T-helper 1 cell (primary cell): ENCODE measurements at regions not wholly inside any gene's neighbourhood (a gene's known extent, or its start where the extent isn't known, plus 50 kb on each side); places are given as distances from the start of the nearest gene placed in this dataset.
"Not testable (repeated sequence)": the region's sequence is repeated elsewhere in the genome, so short reads cannot be mapped to it uniquely, and the experiment has no call there.

Experiments
- DNase-seq, 5 donors: peaks; one replicate each; pipeline ENCODE4 v3.0.0-alpha.2; 2012 to 2020

- DNase-seq, result no peak
Measured at GRCh38 chr1:55309786-55310504, 94.8 kb upstream of the USP24 start.

DNA sequence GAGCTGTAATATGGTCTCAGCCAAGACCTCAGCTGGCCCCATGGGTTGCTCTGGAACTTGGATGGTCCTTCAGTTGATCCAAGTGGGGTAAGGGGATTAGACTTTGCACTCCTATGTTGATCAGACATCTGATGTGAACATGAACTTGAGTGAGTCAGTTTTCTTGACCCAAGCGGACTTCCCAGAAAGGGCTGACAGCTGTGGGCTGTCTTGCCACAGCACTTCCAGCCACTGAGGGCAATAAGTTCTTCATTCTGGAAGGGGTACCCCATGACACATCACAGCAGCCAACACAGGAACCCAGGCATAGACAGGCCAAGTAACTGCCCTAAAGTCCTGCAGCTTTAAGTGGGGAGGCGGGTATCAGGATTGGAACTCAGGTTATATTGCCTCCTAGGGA is 93.9 kb upstream of the USP24 start:
- no peak for DNase-seq

GRCh38 chr1:55305735-55306134 is 90.6 kb upstream of the USP24 start:
- DNase-seq, result no peak

DNA sequence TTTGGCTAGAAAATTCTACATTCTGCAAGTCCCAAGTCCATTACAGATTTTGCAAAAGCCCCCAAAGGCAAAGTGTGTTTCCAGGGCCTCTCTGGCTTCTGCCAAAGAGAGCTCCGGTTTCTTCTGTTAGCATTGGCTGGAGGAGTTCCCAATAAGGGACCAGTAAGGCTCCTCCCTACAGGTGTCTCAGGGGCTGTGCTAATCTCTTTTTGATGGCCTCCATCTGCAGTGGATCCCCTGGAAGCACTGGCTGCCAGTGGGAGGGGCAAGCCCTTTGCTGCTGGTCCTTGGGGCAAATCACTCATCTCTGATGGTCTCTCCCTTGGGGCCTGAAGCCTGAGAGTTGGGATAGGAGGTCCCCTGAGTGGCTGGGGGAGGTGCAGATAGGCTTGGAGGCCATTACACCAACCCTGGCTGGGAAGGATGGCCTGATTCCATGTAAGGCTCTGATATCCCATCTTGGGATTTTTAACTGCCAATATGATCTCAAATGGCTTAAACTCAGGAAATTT is 89.1 kb upstream of the USP24 start:
- DNase-seq, result no peak

- no peak for DNase-seq
Measured at GRCh38 chr1:55302972-55303371, 87.8 kb upstream of the USP24 start.

DNA sequence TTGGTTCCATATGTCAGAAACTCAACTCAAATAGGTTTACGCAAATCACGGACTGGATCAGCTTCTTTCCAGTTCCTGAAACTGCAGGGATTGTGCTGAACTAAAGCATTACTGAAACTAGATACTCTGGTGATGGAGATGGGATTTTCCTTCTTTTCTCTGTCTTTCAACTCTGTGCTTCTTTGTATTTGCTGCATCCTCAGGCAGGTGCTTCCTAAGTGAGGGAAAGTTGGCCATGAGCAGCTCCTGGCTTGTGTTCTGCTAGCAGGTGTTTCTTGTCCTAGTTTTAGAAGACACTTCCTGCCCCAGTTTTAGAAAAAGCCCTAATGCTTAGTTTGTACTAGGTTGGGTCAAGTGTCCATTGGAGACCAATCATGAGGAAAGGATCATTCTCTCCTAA is 86.7 kb upstream of the USP24 start:
- DNase-seq, result no peak

DNA sequence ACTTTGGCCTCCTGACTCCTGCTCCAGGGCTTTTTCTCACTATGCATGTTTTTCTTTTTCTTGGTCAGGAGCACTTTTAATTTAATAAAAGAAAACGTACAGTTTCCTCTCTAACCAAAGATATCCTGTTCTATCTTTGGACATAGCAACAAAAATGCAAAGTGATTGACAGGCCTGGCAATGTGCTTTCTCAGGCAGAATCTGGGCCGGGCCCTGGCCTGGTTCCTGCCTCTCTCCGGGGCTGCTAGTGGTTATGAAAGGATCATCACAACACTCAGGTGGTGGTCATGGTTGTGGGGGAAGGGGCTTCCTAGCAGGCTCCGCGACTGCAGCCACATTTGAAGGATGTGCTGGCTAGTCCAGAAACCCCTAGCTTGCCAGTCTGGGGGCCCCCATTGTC is 85.8 kb upstream of the USP24 start:
- DNase-seq, result no peak

DNA sequence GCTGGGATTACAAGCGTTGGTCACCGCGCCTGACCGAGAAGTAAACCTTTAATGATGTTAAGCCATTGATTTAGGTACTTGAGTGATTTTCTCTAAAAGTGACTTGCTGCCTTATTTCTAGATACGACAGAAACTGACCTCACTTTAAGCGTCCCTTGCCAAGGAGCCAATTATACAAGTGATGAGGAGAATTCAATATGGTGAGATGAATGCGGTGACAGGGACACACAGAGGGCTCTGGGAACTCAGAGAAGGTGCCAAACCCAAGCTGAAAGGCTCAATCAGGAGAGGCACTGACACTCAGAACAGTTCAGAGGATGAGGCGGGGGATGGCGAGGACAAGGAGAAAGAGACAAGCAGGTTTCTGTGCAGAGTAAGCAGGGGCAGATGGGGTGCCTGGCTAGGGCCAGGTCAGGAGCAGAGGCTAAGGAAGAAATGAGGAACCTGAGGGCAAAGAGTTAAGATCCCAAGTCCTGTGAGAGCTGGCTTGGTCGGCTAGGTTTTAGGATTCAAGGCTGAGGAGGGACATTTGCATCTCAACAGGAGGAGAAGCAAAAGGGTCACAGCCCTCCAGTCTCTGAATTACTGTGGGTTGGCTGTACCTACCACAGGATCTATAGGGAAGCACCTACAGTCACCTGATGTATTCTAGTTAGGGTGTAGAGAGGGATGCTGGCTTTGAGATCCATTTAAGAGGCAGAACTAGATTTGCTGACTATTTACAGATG is 83.2 kb upstream of the USP24 start:
- DNase-seq, result no peak

DNA sequence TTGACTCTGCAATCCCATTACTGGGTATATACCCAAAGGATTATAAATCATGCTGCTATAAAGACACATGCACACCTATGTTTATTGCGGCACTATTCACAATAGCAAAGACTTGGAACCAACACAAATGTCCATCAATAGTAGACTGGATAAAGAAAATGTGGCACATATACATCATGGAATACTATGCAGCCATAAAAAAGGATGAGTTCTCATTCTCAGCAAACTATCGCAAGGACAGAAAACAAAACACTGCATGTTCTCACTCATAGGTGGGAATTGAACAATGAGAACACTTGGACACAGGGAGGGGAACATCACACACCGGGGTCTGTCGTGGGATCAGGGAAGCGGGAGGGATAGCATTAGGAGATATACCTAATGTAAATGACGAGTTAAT is 81.1 kb upstream of the USP24 start:
- not testable (repeated sequence) for DNase-seq

- DNase-seq, result no peak
Measured at GRCh38 chr1:55289614-55290013, 74.5 kb upstream of the USP24 start.

GRCh38 chr1:55289042-55289441 is 73.9 kb upstream of the USP24 start:
- no peak for DNase-seq

DNA sequence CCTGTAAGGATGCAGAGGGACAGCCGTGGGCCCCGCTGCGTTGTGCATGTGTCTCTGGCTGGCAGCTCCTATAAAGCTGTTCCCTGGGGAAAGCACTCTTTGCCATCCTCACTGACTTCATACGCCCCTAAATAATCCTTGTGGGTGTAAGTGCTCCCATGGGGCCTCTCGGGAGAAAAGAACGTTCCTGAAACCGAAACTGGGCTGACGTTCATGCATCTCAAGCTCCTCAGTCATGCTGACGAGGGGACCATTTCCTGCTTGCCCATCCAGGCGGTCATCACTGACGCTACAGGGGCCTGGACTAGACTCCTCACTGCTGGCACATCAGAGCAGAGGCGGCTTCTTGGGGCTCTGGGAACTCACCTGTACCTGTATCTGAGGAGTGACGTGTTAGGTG is 73.1 kb upstream of the USP24 start:
- no peak for DNase-seq

GRCh38 chr1:55287723-55288122 is 72.6 kb upstream of the USP24 start:
- DNase-seq, result no peak

DNA sequence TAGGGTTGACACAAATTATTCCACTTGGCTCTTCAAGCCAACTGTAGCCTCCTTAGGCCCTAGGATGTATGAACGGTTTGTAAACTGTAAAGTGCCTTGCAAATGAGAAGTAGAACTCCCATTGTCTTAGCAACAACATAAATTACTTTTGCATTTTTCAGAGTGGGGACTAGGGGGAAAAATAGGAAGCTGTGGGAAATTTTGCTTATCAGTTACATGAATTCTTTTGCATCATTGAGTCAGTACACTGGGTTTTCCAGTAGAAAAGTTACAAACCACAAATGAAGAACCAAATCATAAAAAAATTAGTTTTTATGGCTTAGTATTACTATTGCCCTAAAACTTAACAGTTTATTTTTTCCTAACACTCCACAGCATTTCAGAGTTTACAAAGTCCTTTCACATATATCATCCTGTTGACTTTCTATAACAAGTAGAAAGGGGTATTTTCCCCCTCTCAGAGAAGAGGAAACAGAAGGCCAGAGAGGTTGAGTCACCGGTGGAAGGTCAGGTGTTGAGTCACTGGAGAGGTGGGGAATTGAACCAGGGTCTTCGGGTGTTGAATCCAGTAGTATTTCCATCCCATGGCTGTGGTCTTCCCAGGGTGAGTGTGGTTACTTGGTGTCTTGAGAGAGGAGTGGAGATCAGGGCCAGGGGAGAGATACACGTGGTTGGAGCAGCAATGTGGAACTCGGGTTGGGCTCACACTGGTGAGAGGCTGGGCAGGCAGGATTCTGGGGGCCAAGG is 71.9 kb upstream of the USP24 start:
- no peak for DNase-seq

DNA sequence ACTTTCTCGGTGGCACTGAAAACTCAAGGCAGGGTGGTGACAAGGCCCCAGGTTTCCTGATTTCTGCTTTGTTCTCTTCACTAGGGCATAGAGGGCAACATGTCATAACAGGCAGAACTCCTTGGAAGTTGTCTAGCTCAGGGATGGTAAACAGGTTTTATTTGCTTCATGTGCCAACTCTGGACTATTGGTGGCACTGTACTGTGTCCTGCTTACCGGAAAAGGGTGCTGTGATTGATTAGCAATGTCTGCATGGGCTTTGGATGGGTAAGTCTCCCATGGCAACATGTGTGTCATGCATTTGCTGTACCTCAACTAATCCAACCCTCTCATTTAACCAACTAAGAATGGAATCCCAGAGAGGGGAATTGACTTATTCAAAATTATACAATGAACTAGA is 70.7 kb upstream of the USP24 start:
- DNase-seq, result no peak

DNA sequence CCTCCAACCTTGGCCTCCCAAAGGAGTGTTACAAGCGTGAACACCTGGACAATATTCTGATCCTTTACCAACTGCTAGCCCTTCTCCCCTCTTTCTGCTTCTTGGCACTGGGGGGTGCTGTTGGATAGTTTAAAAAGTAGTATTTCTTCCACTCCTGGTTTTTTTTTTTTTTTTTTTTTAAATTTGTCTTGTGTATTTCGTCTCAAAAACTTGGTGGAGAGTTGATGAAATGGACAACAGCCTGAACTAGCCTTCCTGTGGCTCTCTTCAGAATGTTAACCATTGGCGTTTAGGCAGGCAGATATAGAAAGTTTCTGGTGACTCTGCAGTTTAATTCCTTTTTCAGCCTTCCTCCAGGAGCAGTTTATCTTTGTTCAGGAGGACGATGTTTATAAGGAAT is 69.7 kb upstream of the USP24 start:
- no peak for DNase-seq

DNA sequence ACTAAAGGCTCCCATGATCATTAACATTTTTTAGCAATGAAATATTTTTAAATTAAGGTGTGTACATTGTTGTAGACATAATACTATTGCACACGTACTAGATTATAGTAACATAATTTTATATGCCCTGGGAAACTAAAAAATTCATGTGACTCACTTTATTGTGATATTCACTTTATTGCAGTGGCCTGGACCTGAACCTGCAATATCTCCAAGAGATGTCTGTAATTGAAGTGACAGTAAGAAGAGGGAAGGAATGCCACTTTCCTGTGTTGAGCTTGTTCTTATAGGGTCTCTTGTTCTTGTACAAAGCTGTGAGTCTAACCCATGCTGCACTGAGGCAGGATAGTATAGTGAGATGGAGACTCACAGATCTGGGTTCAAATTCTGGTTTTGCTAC is 66.9 kb upstream of the USP24 start:
- no peak for DNase-seq

DNA sequence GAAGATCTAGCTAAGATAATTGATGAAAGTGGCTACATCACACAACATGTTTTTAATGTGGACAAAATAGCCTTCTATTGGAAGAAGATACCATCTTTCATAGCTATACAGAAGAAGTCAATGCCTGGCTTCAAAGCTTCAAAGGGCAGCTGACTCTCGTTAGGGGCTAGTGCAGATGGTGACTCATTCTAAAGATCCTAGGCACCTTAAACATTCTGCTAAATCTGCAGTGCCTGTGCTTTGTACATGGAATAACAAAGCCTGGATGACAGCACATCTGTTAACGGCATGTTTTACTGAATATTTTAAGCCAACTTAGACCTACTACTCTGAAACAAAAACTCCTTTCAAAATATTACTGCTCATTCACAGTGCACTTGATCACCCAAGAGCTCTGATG is 65.6 kb upstream of the USP24 start:
- no peak for DNase-seq

- DNase-seq, result no peak
Measured at GRCh38 chr1:55279627-55280026, 64.5 kb upstream of the USP24 start.

DNA sequence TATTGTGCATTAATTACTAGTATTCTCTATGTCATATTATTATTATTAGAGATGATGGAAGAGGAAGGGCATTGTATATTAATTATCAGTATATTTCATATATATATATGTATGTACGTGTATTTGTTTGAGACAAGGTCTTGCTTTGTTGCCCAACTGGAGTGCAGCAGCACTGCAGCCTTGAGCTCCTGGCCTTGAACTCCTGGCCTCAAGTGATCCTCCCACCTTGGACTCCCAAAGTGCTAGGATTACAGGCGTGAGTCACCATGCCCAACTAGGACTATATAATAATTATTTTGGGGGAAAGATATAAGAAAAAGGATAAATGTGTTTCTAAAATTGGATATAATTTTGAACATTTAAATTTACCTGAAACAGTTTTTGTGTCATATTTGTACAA is 63.2 kb upstream of the USP24 start:
- no peak for DNase-seq

GRCh38 chr1:55277377-55278130 is 62.4 kb upstream of the USP24 start:
- DNase-seq, result peak; percentile 48 to 78 (median 66)

- DNase-seq, result no peak
Measured at GRCh38 chr1:55276671-55277376, 61.7 kb upstream of the USP24 start.
